GM21367 (cell line): ENCODE measurements at regions not wholly inside any gene's neighbourhood (a gene's known extent, or its start where the extent isn't known, plus 50 kb on each side); places are given as distances from the start of the nearest gene placed in this dataset.

Source experiments
- ATAC-seq: cut with Tn5 transposase; IDR thresholded peaks from one replicate; pipeline ENCODE4 v1.9.1; 2021; ENCODE audit not compliant: unreplicated experiment

- ATAC-seq: no peak
Observed at GRCh38 chr4:20302336-20302735, 50.6 kb downstream of the SLIT2 start.

GRCh38 chr4:20305976-20306375 lies 54.3 kb downstream of the SLIT2 start:
- ATAC-seq: no peak

GRCh38 chr4:20311856-20312255 lies 60.2 kb downstream of the SLIT2 start:
- no peak for ATAC-seq

GRCh38 chr4:20313237-20314030 lies 61.7 kb downstream of the SLIT2 start:
- no peak for ATAC-seq

- ATAC-seq: no peak
Observed at GRCh38 chr4:20317424-20317985, 65.8 kb downstream of the SLIT2 start.

GRCh38 chr4:20318001-20318908 lies 66.5 kb downstream of the SLIT2 start:
- no peak for ATAC-seq

GRCh38 chr4:20318909-20319277 lies 67.2 kb downstream of the SLIT2 start:
- ATAC-seq: no peak

GRCh38 chr4:20319825-20320612 lies 68.3 kb downstream of the SLIT2 start:
- no peak for ATAC-seq

GRCh38 chr4:20323991-20324390 lies 72.3 kb downstream of the SLIT2 start:
- no peak for ATAC-seq

GRCh38 chr4:20326460-20326859 lies 74.8 kb downstream of the SLIT2 start:
- no peak for ATAC-seq

GRCh38 chr4:20326977-20327376 lies 75.3 kb downstream of the SLIT2 start:
- ATAC-seq: no peak

GRCh38 chr4:20327808-20328207 lies 76.1 kb downstream of the SLIT2 start:
- ATAC-seq: no peak

- ATAC-seq: no peak
Observed at GRCh38 chr4:20331642-20332041, 79.9 kb downstream of the SLIT2 start.

GRCh38 chr4:20333141-20333715 lies 81.5 kb downstream of the SLIT2 start:
- no peak for ATAC-seq

GRCh38 chr4:20337261-20337664 lies 85.6 kb downstream of the SLIT2 start:
- ATAC-seq: no peak

- ATAC-seq: no peak
Observed at GRCh38 chr4:20338841-20339240, 87.1 kb downstream of the SLIT2 start.

GRCh38 chr4:20341134-20341738 lies 89.5 kb downstream of the SLIT2 start:
- ATAC-seq: no peak

- no peak for ATAC-seq
Observed at GRCh38 chr4:20347531-20347930, 95.8 kb downstream of the SLIT2 start.

GRCh38 chr4:20348411-20348810 lies 96.7 kb downstream of the SLIT2 start:
- no peak for ATAC-seq
